ENCODE measurements at regions not wholly inside any gene's neighbourhood (a gene's known extent, or its start where the extent isn't known, plus 50 kb on each side); places are given as distances from the start of the nearest gene placed in this dataset.

- Histone ChIP-seq H3K27me3 (ENCODE audit: insufficient read depth) (no peaks in the 10 kb centered on the region), H3K4me1 (ENCODE audit: insufficient read depth) (no peaks in the 10 kb centered on the region), H3K79me2 (replicated peaks; ENCODE audit: insufficient read depth) (no peaks in the 10 kb centered on the region), H2AFZ (no peak overlapping the region), H3K36me3 (ENCODE audit: insufficient read depth) (no peaks in the 10 kb centered on the region), H3K9me2 (ENCODE audit: insufficient read depth) (no peaks in the 10 kb centered on the region), H3K27ac (ENCODE audit: low read depth) (no peak overlapping the region), H3F3A (replicated peaks; ENCODE audit: low read depth) (no peaks in the 10 kb centered on the region), H3K4me2 (no peak overlapping the region), H3K4me3 (no peak overlapping the region), H4K20me1 (replicated peaks; ENCODE audit: insufficient read depth) (no peaks in the 10 kb centered on the region)
- no peak overlapping the region for H3K27ac Mint-ChIP-seq
- no peak overlapping the region for H3K4me3 Mint-ChIP-seq
- DNase-seq (ENCODE audit: low spot score) = peak; percentile 23
- H3K27me3 Mint-ChIP-seq (ENCODE audit: insufficient read depth, low read depth, poor library complexity) = no peaks in the 10 kb centered on the region
- no peak for ATAC-seq
- H3K9me3 Mint-ChIP-seq = no peaks in the 10 kb centered on the region; the same call in 2 of the 3 replicates
- H3K4me1 Mint-ChIP-seq = peaks cover 26% of the 10 kb centered on the region
- TF ChIP-seq EZH2 (IDR thresholded peaks at IDR 0.05; ENCODE audit: low read depth, unreplicated experiment) (no peak), STAT1 (IDR thresholded peaks at IDR 0.05; ENCODE audit: unreplicated experiment) (no peak), ZNF114 (CRISPR knock-in tag; IDR thresholded peaks at IDR 0.05) (no peak), REST (IDR thresholded peaks at IDR 0.05; ENCODE audit: unreplicated experiment) (no peak), ETS1 (IDR thresholded peaks at IDR 0.05) (no peak), EZH2phosphoT487 (IDR thresholded peaks at IDR 0.05; ENCODE audit: unreplicated experiment) (no peak), CREB1 (CRISPR knock-in tag; IDR thresholded peaks at IDR 0.05; ENCODE audit: low read depth) (no peak), CTCF (conservative IDR thresholded peaks at IDR 0.05; ENCODE audit: low read depth in 2 of 2) (no peak), NANOG (IDR thresholded peaks at IDR 0.05; ENCODE audit: borderline replicate concordance) (no peak), JUNB (IDR thresholded peaks at IDR 0.05; ENCODE audit: unreplicated experiment) (no peak), POLR2AphosphoS5 (IDR thresholded peaks at IDR 0.05; ENCODE audit: low read depth) (no peak), ZNF462 (CRISPR knock-in tag; IDR thresholded peaks at IDR 0.05) (no peak), ZNF331 (CRISPR knock-in tag; IDR thresholded peaks at IDR 0.05; ENCODE audit: low read depth) (no peak)
- no peaks in the 10 kb centered on the region for H3K36me3 Mint-ChIP-seq (ENCODE audit: low read depth)
Observed at GRCh38 chr1:62977366-62977765, 193.4 kb downstream of the ATG4C start.
